ENCODE measurements at regions not wholly inside any gene's neighbourhood (a gene's known extent, or its start where the extent isn't known, plus 50 kb on each side); places are given as distances from the start of the nearest gene placed in this dataset.

DNA sequence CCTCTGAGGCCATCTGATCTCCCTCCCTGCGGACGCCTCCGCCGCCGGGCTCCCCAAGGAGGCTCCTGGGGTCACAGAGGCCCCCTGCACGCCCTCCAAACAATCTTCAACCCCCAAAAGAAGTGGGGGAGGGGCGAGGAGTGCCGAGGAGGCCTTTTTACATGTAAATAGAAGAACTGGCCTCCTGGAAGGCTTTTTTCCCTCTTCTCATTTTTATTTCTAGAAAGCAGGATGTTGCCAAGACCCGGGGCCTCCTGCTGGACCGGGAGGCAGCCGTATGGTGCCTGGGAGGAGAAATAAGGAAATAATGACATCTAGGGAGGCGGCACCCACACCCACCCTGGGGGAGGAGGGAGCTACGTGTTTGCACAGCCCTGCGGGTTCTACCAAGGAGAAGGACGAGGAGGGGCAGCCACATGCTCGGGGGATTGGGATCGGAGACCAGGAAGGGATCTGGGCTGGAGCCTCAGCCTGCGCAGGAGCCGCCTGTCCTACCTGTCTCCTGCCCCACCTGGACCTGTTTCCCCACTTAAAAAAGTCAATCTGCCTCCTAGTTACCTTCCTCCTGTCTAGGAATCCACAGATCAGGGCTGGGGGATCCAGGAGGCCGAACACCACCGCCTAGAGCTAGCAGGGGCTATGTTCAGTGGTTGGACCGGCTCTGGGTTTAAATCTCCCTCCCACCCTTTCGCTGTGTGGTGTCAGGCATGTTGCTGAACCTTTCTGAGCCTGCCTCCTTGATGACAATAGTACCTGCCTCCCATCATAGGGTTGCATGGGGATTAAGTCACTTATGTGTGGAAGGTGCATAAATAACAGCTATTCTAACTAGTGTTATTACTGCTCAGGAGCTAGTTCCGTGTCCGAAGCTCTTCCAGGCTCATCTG lies 175.7 kb upstream of the GSE1 start:
- Histone ChIP-seq H3K4me3 (no peak overlapping the region), H3K27ac (ENCODE audit: low read depth in 1 of 2, low read length in 1 of 2) (no peak overlapping the region), H3K36me3 (ENCODE audit: control insufficient read depth in 4 of 4, insufficient read depth in 4 of 4, low read length in 4 of 4) (peaks cover 0 to 8% (median 0%) of the 10 kb centered on the region in 4 donors), H3K9ac (ENCODE audit: insufficient read depth in 1 of 2, low read length in 2 of 2) (no peak overlapping the region), H3K4me1 (ENCODE audit: control insufficient read depth in 5 of 5, insufficient read depth in 5 of 5, low read length in 5 of 5) (peaks cover 0 to 28% (median 11%) of the 10 kb centered on the region in 5 donors), H3K27me3 (ENCODE audit: control insufficient read depth in 3 of 3, insufficient read depth in 3 of 3, low read length in 2 of 3) (no peaks in the 10 kb centered on the region), H3K9me3 (ENCODE audit: control insufficient read depth in 4 of 4, insufficient read depth in 3 of 4, low read length in 3 of 4) (no peaks in the 10 kb centered on the region)
- ATAC-seq (ENCODE audit: insufficient read depth, low FRiP score) (peak; percentile 68), DNase-seq (peak; percentile 86 to 90 (median 89))
- TF ChIP-seq, protein P1, sequence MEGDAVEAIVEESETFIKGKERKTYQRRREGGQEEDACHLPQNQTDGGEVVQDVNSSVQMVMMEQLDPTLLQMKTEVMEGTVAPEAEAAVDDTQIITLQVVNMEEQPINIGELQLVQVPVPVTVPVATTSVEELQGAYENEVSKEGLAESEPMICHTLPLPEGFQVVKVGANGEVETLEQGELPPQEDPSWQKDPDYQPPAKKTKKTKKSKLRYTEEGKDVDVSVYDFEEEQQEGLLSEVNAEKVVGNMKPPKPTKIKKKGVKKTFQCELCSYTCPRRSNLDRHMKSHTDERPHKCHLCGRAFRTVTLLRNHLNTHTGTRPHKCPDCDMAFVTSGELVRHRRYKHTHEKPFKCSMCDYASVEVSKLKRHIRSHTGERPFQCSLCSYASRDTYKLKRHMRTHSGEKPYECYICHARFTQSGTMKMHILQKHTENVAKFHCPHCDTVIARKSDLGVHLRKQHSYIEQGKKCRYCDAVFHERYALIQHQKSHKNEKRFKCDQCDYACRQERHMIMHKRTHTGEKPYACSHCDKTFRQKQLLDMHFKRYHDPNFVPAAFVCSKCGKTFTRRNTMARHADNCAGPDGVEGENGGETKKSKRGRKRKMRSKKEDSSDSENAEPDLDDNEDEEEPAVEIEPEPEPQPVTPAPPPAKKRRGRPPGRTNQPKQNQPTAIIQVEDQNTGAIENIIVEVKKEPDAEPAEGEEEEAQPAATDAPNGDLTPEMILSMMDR (IDR thresholded peaks at IDR 0.05; ENCODE audit: control extremely low read depth, extremely low read depth), result no peak
- WGBS, 2 donors, result 43 to 45% methylated on average over 25 of the region's 25 CpGs

DNA sequence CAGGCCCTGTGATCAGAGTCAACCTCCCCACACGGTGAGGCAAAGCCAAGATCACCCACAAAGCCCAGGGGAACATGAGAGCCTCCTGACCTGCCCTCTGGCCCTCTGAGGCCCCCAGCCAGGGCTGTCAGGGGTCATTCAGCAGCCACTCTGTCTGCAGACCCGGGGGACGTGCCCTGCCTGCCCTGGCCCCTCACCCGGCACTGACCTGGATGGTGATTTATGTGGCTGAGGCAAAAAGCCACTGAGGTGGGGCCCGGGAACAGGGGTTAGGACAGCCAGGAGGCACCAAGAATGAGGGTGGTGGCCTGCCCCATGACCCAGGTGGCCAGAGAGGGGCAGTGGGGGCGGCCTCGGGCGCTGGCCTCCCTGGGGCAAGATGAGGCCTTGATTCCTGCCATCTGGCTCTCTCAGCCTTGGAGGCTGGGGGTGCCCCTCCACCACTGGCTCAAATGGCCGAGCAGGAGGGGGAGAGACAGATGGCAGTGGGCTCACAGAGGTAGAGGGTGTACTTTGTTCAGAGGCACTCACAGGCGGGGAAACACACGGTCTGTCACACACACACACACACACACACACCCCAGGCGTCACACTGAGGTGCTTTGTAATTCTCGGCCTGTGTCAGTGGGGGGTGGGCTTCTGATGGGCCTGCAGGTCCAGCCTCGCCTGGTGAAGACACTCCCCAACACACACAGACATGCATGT lies 174.0 kb upstream of the GSE1 start:
- ATAC-seq (ENCODE audit: insufficient read depth, low FRiP score) (no peak), DNase-seq (no peak)
- Histone ChIP-seq H3K9ac (ENCODE audit: insufficient read depth in 1 of 2, low read length in 2 of 2) (no peak overlapping the region), H3K36me3 (ENCODE audit: control insufficient read depth in 4 of 4, insufficient read depth in 4 of 4, low read length in 4 of 4) (peaks cover 0 to 8% (median 0%) of the 10 kb centered on the region in 4 donors), H3K9me3 (ENCODE audit: control insufficient read depth in 4 of 4, insufficient read depth in 3 of 4, low read length in 3 of 4) (no peaks in the 10 kb centered on the region), H3K4me1 (ENCODE audit: control insufficient read depth in 5 of 5, insufficient read depth in 5 of 5, low read length in 5 of 5) (peaks cover 0 to 28% (median 11%) of the 10 kb centered on the region in 5 donors), H3K4me3 (no peak overlapping the region), H3K27ac (ENCODE audit: low read depth in 1 of 2, low read length in 1 of 2) (no peak overlapping the region), H3K27me3 (ENCODE audit: control insufficient read depth in 3 of 3, insufficient read depth in 3 of 3, low read length in 2 of 3) (no peaks in the 10 kb centered on the region)
- WGBS, 2 donors, result 90% methylated on average over 13 to 14 of the region's 14 CpGs
- TF ChIP-seq, protein P1 (IDR thresholded peaks at IDR 0.05; ENCODE audit: control extremely low read depth, extremely low read depth), result no peak

DNA sequence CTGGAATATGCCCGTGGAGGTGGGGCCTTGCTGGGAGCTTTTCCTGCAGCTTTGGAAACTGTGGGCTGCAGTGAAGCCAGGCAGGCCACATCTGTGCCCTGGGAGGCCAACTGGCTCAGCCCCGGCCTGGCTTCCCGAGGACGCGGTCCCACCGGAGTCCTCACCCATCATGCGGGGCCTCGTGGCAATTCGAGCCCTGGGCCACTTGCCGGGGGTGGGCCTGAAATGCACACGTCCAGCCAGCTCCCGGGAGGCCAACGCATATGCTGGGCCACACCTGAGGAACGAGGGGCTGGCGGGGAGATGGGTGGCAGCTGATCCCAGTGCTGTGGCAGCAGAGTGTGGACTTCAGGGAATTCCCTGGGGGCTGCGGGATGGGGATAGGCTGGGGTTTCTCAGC lies 172.4 kb upstream of the GSE1 start:
- Histone ChIP-seq H3K4me1 (ENCODE audit: control insufficient read depth in 5 of 5, insufficient read depth in 5 of 5, low read length in 5 of 5) (peaks cover 0 to 41% (median 12%) of the 10 kb centered on the region in 5 donors), H3K27ac (ENCODE audit: low read depth in 1 of 2, low read length in 1 of 2) (no peak overlapping the region), H3K36me3 (ENCODE audit: control insufficient read depth in 4 of 4, insufficient read depth in 4 of 4, low read length in 4 of 4) (peaks cover 0 to 8% (median 0%) of the 10 kb centered on the region in 4 donors), H3K9me3 (ENCODE audit: control insufficient read depth in 4 of 4, insufficient read depth in 3 of 4, low read length in 3 of 4) (no peaks in the 10 kb centered on the region), H3K27me3 (ENCODE audit: control insufficient read depth in 3 of 3, insufficient read depth in 3 of 3, low read length in 2 of 3) (no peaks in the 10 kb centered on the region), H3K4me3 (no peak overlapping the region), H3K9ac (ENCODE audit: insufficient read depth in 1 of 2, low read length in 2 of 2) (no peak overlapping the region)
- ATAC-seq (ENCODE audit: insufficient read depth, low FRiP score) (no peak), DNase-seq (no peak)
- WGBS, 2 donors, result 96 to 97% methylated on average over 16 of the region's 16 CpGs
- TF ChIP-seq, protein P1 (IDR thresholded peaks at IDR 0.05; ENCODE audit: control extremely low read depth, extremely low read depth), result no peak
